SJSA1 (cell line): ENCODE measurements at regions not wholly inside any gene's neighbourhood (a gene's known extent, or its start where the extent isn't known, plus 50 kb on each side); places are given as distances from the start of the nearest gene placed in this dataset.

Experiments
- DNase-seq, 2 experiments: peaks; one replicate each; pipeline ENCODE4 v3.0.0-alpha.2; 2015 to 2020; ENCODE audit warnings: low spot score in 2 of 2, low read depth in 1 of 2
- H3K27ac ChIP-seq: fragments of 250-450 bp; sonication (Bioruptor Pico); 2 replicates; pipeline ENCODE4 v1.5.1; 2020; ENCODE audit warnings: mild to moderate bottlenecking, moderate library complexity
- H3K27me3 ChIP-seq: fragments of 250-450 bp; sonication (Bioruptor Pico); replicated peaks from 2 replicates; pipeline ENCODE4 v1.5.1; 2020; ENCODE audit warnings: mild to moderate bottlenecking, moderate library complexity
- H3K36me3 ChIP-seq: fragments of 250-450 bp; sonication (Bioruptor Pico); 2 replicates; pipeline ENCODE4 v1.5.1; 2020; ENCODE audit warnings: mild to moderate bottlenecking
- H3K4me1 ChIP-seq: fragments of 250-450 bp; sonication (Bioruptor Pico); replicated peaks from 2 replicates; pipeline ENCODE4 v1.6.1; 2021; ENCODE audit warnings: mild to moderate bottlenecking
- H3K4me3 ChIP-seq: fragments of 250-450 bp; sonication (Bioruptor Pico); 2 replicates; pipeline ENCODE4 v1.5.1; 2020; ENCODE audit warnings: mild to moderate bottlenecking
- H3K9me3 ChIP-seq: fragments of 250-450 bp; sonication (Bioruptor Pico); replicated peaks from 2 replicates; pipeline ENCODE4 v1.5.1; 2020; ENCODE audit warnings: mild to moderate bottlenecking

DNA sequence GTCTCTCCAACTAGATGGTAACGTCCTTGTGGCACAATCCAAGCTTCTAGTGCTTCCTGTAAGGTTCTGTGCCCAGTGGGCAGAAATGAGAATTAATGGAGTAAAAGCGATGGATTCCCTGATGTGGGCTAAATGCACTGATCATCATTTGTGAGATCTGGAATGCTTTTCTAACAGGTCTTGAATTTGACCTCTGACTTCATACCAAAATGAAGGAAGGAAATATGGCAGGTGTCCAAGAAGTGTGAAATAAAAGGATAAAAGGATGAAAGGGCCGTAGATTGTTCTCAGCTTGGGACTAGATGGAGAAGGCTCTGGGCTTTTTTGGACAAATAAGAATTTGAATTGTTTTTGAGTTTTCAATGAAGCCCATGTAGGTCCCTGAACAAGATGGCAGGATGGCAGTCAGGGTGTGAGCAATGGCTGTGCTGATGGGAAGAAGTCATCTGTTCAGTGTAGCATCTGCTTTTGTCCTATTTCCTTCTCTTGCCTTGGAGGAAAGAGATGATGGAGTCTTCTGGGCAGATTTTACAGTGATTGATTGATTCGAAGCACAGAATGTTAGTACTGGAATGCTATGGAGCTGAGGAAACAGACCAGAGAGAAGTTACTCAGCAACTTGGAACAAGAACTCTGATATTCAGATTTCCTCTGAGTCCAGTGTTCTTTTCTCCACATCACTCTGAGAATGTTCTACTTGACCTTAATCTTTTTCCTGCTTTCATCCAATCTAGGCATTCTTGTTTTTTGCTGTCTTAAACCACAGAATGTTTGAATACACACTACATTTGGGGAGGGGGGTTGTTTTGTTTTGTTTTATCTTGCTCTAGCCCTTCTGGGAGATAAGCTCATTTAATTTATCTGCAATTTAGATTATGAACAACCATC lies 286.0 kb downstream of the HLX start:
- H3K27me3 ChIP-seq: no peaks in the 10 kb centered on the region
- H3K4me1 ChIP-seq: peaks cover 23% of the 10 kb centered on the region
- H3K36me3 ChIP-seq: no peaks in the 10 kb centered on the region
- no peak overlapping the region for H3K4me3 ChIP-seq
- no peaks in the 10 kb centered on the region for H3K9me3 ChIP-seq
- DNase-seq: no peak
- H3K27ac ChIP-seq: no peak overlapping the region

DNA sequence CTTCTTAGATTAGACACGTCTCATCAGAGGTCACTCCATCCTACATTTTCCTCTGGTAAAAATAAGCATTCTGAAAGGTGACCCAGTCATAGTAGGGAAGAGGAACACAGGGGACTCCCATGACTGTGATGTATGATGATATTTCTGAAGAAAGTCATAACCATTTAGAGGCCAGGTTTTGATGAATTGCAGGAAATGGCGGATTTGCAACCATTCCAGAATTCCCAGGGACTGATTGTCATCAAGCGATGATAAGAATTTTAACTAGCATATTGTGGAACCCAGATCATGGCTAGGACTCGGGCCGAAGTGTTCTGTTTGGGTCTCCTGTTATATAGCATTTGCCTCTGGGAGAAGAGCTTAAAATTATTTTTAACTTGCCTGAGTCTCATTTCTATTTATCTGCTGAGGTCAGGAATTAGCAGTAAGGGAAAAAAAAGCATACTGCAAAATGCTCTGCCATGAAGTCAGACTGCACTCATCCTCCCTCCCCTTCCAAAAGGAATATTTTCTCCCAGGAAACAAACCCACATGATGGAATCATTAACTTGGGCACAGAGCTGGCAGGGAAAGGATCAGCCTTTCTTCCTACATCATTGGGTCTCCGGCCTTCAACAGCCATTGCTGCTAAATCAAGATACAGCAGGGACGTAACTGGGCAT lies 286.7 kb downstream of the HLX start:
- Histone ChIP-seq H3K4me1 (peaks cover 24% of the 10 kb centered on the region), H3K27ac (no peak overlapping the region), H3K27me3 (no peaks in the 10 kb centered on the region), H3K36me3 (no peaks in the 10 kb centered on the region), H3K4me3 (no peak overlapping the region), H3K9me3 (no peaks in the 10 kb centered on the region)
- no peak for DNase-seq

DNA sequence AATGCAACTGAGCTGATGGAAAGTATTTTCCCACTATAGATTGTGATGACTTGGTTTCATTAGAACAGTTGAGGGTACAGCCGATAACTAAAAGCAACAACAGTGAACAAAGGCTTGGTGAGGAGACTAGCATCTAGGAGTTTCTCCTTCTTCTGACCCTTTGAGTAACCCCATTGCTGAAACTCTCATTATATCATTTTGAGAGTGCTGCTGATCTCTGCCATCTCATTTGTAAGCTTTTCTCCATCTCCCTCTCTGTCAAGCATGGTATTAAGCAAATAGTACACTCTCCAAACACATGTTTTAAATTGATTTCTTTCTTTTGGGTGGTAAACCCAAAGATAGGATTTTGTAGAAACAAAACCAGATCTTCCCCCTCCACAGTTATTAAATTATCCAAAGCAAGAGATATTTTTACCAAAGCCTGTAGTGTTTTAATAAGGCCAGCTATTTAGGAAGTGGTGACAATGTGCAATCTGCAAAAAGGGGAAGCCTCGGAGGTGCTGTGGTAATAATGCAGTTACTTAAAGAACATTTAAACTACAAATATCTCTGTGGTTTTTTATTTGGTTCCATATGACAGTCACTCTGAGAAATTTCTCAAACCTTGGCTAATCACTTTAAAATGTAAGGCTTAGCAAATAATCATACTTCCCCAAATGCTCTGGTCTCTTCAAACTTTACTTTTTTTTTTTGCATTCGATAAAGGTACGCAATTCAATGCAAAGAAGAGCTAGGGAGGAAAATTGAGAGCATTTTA lies 287.5 kb downstream of the HLX start:
- Histone ChIP-seq H3K4me3 (no peak overlapping the region), H3K27ac (no peak overlapping the region), H3K27me3 (no peaks in the 10 kb centered on the region), H3K4me1 (peaks cover 20% of the 10 kb centered on the region), H3K9me3 (0 out of 2 replicates have a peak, but pooled peaks cover 4% of the 10 kb centered on the region), H3K36me3 (no peaks in the 10 kb centered on the region)
- no peak for DNase-seq

DNA sequence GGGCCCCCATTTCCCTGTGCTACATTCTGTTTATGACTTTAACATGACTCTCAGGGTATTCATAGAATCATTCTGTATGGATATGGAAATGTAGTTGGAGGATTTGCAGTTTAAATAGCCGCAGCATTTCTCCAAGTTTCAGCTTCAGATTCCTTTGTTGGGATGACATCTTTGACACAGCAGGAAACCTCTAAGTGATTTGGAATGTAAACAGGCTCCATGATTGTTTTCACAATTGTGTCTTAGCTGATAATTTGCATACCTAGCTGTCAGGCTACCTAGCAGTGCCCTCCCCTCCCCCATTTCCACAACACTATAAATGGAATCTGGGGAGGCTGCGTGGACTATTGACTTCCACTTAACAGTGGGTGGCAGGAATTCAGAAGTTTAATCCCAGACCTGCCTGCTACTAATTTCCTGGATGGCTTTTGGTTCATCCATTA lies 290.2 kb downstream of the HLX start:
- H3K27ac ChIP-seq: peak overlapping the region; percentile 81
- H3K27me3 ChIP-seq: no peaks in the 10 kb centered on the region
- 0 out of 2 replicates have a peak, but pooled peaks cover 5% of the 10 kb centered on the region for H3K9me3 ChIP-seq
- DNase-seq: peak; percentile 83 to 89
- no peak overlapping the region for H3K4me3 ChIP-seq
- no peaks in the 10 kb centered on the region for H3K36me3 ChIP-seq
- peaks cover 20% of the 10 kb centered on the region for H3K4me1 ChIP-seq

DNA sequence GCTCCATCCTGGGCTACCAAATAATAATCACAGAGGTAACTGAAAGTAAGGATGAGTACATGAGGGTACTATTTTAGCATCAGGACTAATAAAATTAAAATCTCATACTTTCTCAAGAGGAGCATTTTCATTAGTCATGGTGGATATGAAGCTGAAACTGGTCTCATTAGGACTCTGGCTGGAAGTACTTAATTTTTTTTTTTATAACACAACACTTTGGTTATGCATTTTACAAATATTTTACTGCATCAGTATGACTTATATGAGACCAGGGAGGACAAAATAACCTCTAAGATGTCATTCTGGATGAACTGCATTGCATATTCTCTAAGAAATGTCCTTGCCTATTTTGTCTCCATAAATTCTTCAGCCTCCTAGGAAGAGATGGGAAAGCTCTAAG lies 290.9 kb downstream of the HLX start:
- H3K4me3 ChIP-seq: no peak overlapping the region
- peaks cover 20% of the 10 kb centered on the region for H3K4me1 ChIP-seq
- no peaks in the 10 kb centered on the region for H3K36me3 ChIP-seq
- no peak for DNase-seq
- H3K27ac ChIP-seq: peak overlapping the region; percentile 42
- 0 out of 2 replicates have a peak, but pooled peaks cover 5% of the 10 kb centered on the region for H3K9me3 ChIP-seq
- no peaks in the 10 kb centered on the region for H3K27me3 ChIP-seq

DNA sequence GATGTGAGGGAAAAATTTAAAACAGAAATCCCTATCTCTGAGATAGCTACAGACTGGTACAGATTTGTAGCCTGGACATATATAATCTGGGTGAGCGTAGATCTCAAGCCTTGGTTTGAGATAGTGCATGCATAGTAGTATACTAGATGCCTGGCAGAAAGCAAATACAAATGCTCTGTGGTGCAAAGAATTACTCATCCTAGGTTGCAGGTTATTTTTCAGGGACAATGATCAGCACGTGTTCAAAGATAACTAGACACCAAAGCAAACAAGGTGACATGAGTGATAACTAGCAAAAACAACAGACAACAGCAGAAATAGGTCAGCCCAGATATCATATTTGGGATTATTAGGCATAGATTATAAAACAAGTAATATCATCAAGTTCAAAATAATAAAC lies 292.5 kb downstream of the HLX start:
- H3K9me3 ChIP-seq: 0 out of 2 replicates have a peak, but pooled peaks cover 5% of the 10 kb centered on the region
- H3K27me3 ChIP-seq: no peaks in the 10 kb centered on the region
- H3K4me1 ChIP-seq: peaks cover 20% of the 10 kb centered on the region
- DNase-seq: no peak
- no peak overlapping the region for H3K4me3 ChIP-seq
- no peaks in the 10 kb centered on the region for H3K36me3 ChIP-seq
- H3K27ac ChIP-seq: no peak overlapping the region

DNA sequence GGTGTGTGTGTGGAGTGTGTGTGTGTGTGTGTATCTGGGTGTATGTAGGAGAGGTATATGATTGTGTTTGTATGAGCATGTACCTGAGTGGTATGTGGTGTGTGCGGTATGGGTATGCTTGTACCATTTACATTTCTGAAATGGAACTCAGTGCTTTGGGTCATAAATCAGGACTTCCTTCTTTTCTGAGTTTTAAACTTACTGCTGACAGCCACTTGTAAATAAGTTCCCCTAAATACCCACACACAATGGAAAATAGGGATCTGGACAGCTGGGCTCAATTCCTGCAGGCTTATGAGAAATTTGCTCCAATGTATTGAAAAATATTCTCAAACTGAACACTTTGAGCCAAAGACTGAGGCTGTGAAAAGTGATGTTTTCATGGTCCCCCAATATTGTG lies 293.6 kb downstream of the HLX start:
- Histone ChIP-seq H3K4me3 (no peak overlapping the region), H3K27ac (no peak overlapping the region), H3K4me1 (peaks cover 20% of the 10 kb centered on the region), H3K36me3 (no peaks in the 10 kb centered on the region), H3K27me3 (no peaks in the 10 kb centered on the region), H3K9me3 (0 out of 2 replicates have a peak, but pooled peaks cover 5% of the 10 kb centered on the region)
- no peak for DNase-seq

DNA sequence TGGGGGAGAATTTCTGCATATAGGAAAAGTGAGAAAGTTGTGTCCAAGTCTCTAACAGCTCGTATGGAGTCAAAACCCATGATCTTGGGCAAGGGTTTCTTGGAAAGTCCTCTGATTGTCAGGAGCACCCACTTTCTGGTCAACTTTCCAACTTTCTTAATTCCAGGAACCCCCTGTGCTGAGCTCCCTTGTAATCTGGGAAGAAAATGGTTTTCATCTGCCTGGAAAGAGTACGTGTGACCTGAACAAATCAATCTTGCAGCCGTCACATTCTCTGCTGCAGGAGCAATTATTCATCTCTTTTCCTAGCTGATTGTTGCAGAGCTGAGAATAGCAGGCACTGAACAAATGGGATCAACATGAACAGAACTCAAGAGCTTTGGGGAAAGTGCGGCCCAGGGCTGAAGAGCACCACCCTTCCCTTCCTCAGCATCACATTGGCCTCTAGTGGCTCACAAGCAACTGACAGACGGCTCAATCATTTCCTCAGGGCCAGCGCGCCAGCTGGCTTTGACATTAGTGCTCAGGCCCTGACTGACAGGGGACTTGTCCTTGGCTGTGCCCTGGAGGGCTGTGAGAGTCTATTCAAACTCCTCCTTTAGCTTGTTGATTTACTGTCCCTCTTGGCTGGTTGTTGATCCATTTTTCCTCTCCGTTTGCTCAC lies 295.2 kb downstream of the HLX start:
- H3K9me3 ChIP-seq: 0 out of 2 replicates have a peak, but pooled peaks cover 5% of the 10 kb centered on the region
- no peaks in the 10 kb centered on the region for H3K27me3 ChIP-seq
- no peak for DNase-seq
- no peak overlapping the region for H3K4me3 ChIP-seq
- no peaks in the 10 kb centered on the region for H3K36me3 ChIP-seq
- no peak overlapping the region for H3K27ac ChIP-seq
- peaks cover 9% of the 10 kb centered on the region for H3K4me1 ChIP-seq

DNA sequence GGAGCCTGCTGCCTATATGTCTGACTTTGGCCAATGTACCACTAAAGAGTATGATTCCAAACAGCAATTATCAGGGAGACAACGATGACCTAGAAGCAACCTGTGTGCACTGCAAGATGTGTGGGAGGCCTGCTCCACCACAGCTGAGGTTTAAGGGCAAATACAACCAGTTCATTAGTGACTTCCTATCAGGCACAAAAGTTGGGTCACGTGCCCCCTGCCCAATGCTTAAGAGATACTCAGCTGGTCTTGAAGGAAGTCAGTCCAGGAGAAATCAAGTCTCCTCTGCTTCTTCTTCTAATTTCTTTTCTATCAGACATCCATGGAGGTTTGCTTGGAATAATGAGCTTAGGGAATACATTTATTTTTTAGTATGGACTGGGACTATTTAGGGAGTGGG lies 296.0 kb downstream of the HLX start:
- Histone ChIP-seq H3K27ac (no peak overlapping the region), H3K4me3 (no peak overlapping the region), H3K4me1 (peaks cover under 1% of the 10 kb centered on the region), H3K9me3 (0 out of 2 replicates have a peak, but pooled peaks cover 5% of the 10 kb centered on the region), H3K36me3 (no peaks in the 10 kb centered on the region), H3K27me3 (no peaks in the 10 kb centered on the region)
- no peak for DNase-seq

DNA sequence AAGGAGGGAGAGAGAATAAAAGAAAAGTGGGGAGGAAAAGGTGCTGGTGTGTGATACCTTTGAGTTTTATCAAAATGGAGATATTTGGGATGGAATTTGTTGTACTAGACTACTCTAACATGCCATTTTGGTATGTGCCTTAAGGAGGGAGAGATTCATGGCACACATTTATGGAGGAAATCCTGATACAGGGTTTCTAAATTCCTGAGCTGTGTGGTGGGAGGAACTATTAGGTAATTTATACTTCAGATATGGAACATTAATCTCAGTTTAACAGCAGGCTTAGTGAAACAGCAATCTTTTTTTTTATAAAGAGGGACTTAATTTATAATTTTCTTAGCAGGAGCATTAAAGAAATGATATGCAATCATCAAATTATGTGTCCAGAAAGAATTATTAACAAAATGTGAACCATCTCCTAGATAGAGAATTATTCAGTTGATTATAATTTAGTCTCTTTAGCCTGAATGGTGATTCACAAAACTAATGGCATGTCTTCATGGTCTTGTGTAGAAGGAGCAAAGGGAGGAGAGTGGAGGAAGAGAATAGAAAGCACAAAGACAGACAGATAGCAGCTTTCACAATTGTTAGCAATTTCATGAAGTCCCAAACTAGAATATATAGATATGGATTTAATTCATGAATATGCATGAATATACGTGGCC lies 301.6 kb downstream of the HLX start:
- no peaks in the 10 kb centered on the region for H3K9me3 ChIP-seq
- no peaks in the 10 kb centered on the region for H3K4me1 ChIP-seq
- no peaks in the 10 kb centered on the region for H3K36me3 ChIP-seq
- H3K27me3 ChIP-seq: no peaks in the 10 kb centered on the region
- no peak for DNase-seq
- no peak overlapping the region for H3K27ac ChIP-seq
- no peak overlapping the region for H3K4me3 ChIP-seq

DNA sequence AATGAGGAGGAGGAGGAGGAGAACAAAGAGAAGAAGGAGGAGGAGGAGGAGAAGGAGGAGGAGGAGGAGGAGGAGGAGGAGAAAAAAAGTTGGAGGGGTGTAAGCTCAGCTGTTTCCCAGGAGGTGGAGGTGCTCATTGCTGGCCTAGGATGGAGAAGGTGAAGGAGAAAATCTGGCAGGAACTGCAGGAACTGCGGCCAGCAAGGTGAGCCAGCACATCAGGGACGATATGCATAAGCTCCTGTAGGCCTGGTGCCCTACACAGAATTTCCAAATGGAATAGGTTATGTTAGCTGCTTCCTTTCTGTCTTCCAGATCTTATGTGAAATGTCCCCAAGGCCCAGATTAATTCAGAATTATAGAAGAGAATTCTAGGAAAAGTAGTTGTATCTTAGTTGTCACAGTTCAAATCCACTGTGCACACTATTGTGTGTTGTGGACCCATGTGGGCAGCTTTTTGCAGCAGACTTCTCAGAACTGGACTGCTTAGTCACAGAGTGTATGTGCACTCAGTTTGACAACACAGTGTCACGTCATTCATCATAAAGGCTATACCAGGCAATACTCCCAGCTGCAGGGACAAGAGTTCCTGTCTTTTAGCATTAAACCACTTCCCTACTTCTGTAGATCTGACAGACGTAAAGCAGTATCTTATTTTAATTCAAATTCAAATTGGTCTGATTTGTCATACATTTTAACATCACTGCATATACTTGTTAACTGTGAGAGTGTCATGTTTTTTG lies 303.7 kb downstream of the HLX start:
- no peaks in the 10 kb centered on the region for H3K9me3 ChIP-seq
- H3K4me1 ChIP-seq: no peaks in the 10 kb centered on the region
- no peaks in the 10 kb centered on the region for H3K27me3 ChIP-seq
- DNase-seq: no peak
- H3K27ac ChIP-seq: no peak overlapping the region
- H3K36me3 ChIP-seq: no peaks in the 10 kb centered on the region
- H3K4me3 ChIP-seq: no peak overlapping the region

DNA sequence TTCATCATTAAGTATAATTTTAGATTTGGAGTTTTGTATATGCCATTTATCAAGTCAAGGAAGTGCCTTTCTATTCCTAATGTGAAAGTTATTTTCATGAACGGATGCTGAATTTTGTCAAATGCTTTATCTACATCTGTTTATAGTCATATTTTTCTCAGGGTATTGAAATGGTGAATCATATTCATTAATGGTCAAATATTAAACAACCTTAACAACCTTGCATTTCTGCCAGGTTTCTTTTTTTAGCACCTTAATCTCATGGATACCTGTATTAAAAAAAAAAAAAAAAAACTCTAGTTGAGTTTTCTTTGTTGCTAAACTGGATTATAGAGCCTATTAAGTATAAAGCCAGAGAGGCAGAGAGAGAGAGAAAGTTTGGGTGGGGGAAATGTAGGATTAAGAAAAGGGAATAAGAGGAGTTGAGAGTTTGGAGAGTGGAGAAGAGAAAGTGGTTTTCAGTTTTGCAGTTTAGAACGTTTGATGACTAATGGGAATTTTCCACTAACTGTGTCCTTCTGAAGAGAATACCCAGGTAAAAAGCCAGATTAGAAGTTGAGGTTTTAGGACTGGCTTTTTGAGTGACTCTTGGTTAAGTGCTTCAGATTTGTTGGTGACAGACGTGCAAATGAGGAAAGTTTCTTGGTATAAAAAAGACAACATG lies 305.0 kb downstream of the HLX start:
- H3K9me3 ChIP-seq: no peaks in the 10 kb centered on the region

More for the DNA sequence above, 305.0 kb downstream of the HLX start:
- H3K4me3 ChIP-seq: no peak overlapping the region
- H3K27ac ChIP-seq: no peak overlapping the region
- H3K27me3 ChIP-seq: no peaks in the 10 kb centered on the region
- H3K36me3 ChIP-seq: no peaks in the 10 kb centered on the region
- H3K4me1 ChIP-seq: no peaks in the 10 kb centered on the region
- DNase-seq: no peak
